HFF-Myc (cell line): ENCODE measurements at regions not wholly inside any gene's neighbourhood (a gene's known extent, or its start where the extent isn't known, plus 50 kb on each side); places are given as distances from the start of the nearest gene placed in this dataset.
"Not testable (repeated sequence)": the region's sequence is repeated elsewhere in the genome, so short reads cannot be mapped to it uniquely, and the experiment has no call there.

ENCODE experiments used
- DNase-seq: peaks from one replicate; pipeline ENCODE4 v3.0.0-alpha.2; 2011; ENCODE audit warnings: low read depth; ENCODE audit errors: extremely low read depth
- H3K4me3 ChIP-seq: replicated peaks from 2 replicates; pipeline ENCODE4 v1.5.1; 2011; ENCODE audit warnings: low read depth, mild to moderate bottlenecking, control low read depth, low read length
- CTCF ChIP-seq: IDR thresholded peaks from 2 replicates; pipeline ENCODE4 v1.5.1; 2012; ENCODE audit warnings: mild to moderate bottlenecking, low read depth, low read length, control low read depth; ENCODE audit errors: missing control alignments

GRCh38 chr7:69428089-69428488 is 170.2 kb upstream of the AUTS2 start:
- no peak overlapping the region for H3K4me3 ChIP-seq
- DNase-seq, result no peak
- TF ChIP-seq CTCF, result no peak

GRCh38 chr7:69429911-69430383 is 168.3 kb upstream of the AUTS2 start:
- no peak for DNase-seq
- no peak overlapping the region for H3K4me3 ChIP-seq
- no peak for TF ChIP-seq CTCF

- no peak for TF ChIP-seq CTCF
- no peak overlapping the region for H3K4me3 ChIP-seq
- DNase-seq, result no peak
Measured at GRCh38 chr7:69430384-69431021, 167.8 kb upstream of the AUTS2 start.

GRCh38 chr7:69431626-69432025 is 166.6 kb upstream of the AUTS2 start:
- no peak for DNase-seq
- no peak overlapping the region for H3K4me3 ChIP-seq
- no peak for TF ChIP-seq CTCF

- DNase-seq, H3K4me3 ChIP-seq: not testable (repeated sequence)
Measured at GRCh38 chr7:69432276-69432675, 166.0 kb upstream of the AUTS2 start.

- DNase-seq, result no peak
- H3K4me3 ChIP-seq, result no peak overlapping the region
- no peak for TF ChIP-seq CTCF
Measured at GRCh38 chr7:69433081-69433480, 165.2 kb upstream of the AUTS2 start.

- DNase-seq, result no peak
Measured at GRCh38 chr7:69434398-69434815, 163.9 kb upstream of the AUTS2 start.

More at GRCh38 chr7:69434398-69434815, 163.9 kb upstream of the AUTS2 start:
- no peak overlapping the region for H3K4me3 ChIP-seq
- no peak for TF ChIP-seq CTCF
